OCI-LY3 (cell line): ENCODE measurements at regions not wholly inside any gene's neighbourhood (a gene's known extent, or its start where the extent isn't known, plus 50 kb on each side); places are given as distances from the start of the nearest gene placed in this dataset.

ENCODE experiments used
- EZH2phosphoT487 ChIP-seq: fragments of 200-600 bp; shearing (Covaris generic); IDR thresholded peaks from 2 replicates; pipeline ENCODE4 v1.6.1; 2018; ENCODE audit warnings: antibody characterized with exemption, mixed run types, low read depth
- TF ChIP-seq, protein P1 (sequence below): fragments of 200-600, 300-600 bp; sonication (generic); IDR thresholded peaks from 2 replicates; pipeline ENCODE4 v1.5.1; 2014; ENCODE audit warnings: antibody characterized with exemption, low read length, low read depth

DNA sequence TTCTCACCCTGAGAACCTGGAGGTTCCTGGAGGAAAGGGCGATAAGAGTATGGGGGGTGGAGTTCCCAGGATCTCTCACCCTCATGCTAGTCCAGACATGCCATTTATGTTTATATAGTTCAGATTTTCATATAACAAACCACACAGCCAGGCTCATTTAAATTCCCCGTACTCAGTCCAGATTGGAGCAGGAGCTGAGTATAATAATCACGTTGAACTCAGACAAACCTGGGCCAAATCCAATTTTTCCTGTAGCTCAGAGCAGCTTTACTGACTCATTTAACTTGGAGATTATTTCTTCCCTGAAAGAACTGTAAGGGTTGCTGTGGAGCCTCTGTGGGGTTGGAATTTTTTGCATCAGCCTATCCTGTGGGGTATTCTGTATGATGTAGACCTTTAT lies 660.8 kb downstream of the TMEM121 start:
- TF ChIP-seq, protein P1, sequence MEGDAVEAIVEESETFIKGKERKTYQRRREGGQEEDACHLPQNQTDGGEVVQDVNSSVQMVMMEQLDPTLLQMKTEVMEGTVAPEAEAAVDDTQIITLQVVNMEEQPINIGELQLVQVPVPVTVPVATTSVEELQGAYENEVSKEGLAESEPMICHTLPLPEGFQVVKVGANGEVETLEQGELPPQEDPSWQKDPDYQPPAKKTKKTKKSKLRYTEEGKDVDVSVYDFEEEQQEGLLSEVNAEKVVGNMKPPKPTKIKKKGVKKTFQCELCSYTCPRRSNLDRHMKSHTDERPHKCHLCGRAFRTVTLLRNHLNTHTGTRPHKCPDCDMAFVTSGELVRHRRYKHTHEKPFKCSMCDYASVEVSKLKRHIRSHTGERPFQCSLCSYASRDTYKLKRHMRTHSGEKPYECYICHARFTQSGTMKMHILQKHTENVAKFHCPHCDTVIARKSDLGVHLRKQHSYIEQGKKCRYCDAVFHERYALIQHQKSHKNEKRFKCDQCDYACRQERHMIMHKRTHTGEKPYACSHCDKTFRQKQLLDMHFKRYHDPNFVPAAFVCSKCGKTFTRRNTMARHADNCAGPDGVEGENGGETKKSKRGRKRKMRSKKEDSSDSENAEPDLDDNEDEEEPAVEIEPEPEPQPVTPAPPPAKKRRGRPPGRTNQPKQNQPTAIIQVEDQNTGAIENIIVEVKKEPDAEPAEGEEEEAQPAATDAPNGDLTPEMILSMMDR, result no peak
- no peak for TF ChIP-seq EZH2phosphoT487
